Body of pancreas (tissue), 4 donors: ENCODE measurements at regions not wholly inside any gene's neighbourhood (a gene's known extent, or its start where the extent isn't known, plus 50 kb on each side); places are given as distances from the start of the nearest gene placed in this dataset.

Source experiments
- CTCF ChIP-seq, 7 experiments: fragments of 450-650 bp in 4 of 7; fragments of 200-600 bp in 3 of 7; sonication (generic) in 3 of 7; IDR thresholded peaks; one replicate each; pipeline ENCODE4 v1.5.1; 2016 to 2019; ENCODE audit warnings: antibody characterized with exemption in 7 of 7
- POLR2A ChIP-seq, 3 donors: fragments of 450-650 bp; IDR thresholded peaks; one replicate each; pipeline ENCODE4 v1.6.1; 2016; ENCODE audit warnings: antibody characterized with exemption in 3 of 3, mild to moderate bottlenecking in 2 of 3

DNA sequence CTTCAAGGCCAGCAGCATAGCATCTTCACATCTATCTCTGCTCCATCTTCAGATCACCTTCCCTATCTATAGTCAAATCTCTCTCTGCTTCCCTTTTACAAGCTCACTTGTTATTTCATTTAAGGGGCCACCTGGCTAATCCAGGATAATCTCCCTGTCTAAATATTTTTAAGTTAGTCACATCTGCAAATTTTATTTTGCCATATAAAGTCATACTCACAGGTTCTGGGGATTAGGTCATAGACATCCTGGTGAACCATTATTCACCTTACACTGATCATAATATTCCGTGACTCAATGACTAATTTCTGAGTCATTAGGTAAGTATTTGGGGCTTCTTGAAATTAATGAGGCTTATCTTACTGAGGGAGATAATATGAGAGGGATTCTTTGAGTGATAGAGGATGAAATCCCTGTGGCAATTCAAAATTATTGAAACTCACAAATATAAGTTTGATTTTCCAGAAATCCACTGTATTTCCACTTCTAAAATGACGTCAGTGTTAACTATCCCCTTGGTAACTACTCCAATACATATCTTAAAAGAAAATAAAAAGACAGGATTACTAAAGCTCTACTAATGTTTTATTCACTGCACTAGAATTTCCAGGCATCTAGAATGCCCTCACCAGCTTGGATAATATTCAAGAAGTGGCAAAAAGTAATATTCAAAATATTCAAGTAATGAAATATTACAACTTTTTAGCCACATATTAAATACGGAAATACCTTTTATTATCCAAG lies 93.7 kb upstream of the RBMS3 start:
- TF ChIP-seq CTCF (IDR thresholded peaks at IDR 0.05), result no peak
- TF ChIP-seq POLR2A (IDR thresholded peaks at IDR 0.05), result no peak
